Ovary (tissue), 3 donors: ENCODE measurements at regions not wholly inside any gene's neighbourhood (a gene's known extent, or its start where the extent isn't known, plus 50 kb on each side); places are given as distances from the start of the nearest gene placed in this dataset.

Experiments
- CTCF ChIP-seq, 3 donors: fragments of 450-650 bp in 2 of 3; fragments of 200-600 bp in 1 of 3; IDR thresholded peaks; one replicate each; pipeline versions ENCODE4 v1.5.1 to v1.8.0; 2016 to 2022; ENCODE audit warnings: antibody characterized with exemption in 3 of 3, mild to moderate bottlenecking in 1 of 3
- POLR2A ChIP-seq: fragments of 450-650 bp; IDR thresholded peaks from one replicate; pipeline ENCODE4 v1.6.1; 2017; ENCODE audit warnings: antibody characterized with exemption, mild to moderate bottlenecking, moderate library complexity
- donor health status: DM: no; HTN: no; CAD: no.

GRCh38 chr3:166388321-166388720, 551.1 kb upstream of the BCHE start:
- TF ChIP-seq POLR2A (no peak), CTCF (IDR thresholded peaks at IDR 0.05) (no peak)
